ENCODE measurements at regions not wholly inside any gene's neighbourhood (a gene's known extent, or its start where the extent isn't known, plus 50 kb on each side); places are given as distances from the start of the nearest gene placed in this dataset.

GRCh38 chr4:156060661-156061060 lies 107.0 kb upstream of the CTSO start:
- Mint-ChIP-seq H3K27ac (no peak overlapping the region), H3K9me3 (peaks cover 0 to 3% (median 0%) of the 10 kb centered on the region in 7 donors), H3K36me3 (no peaks in the 10 kb centered on the region), H3K4me1 (no peaks in the 10 kb centered on the region), H3K4me3 (no peak overlapping the region), H3K27me3 (no peaks in the 10 kb centered on the region)
- Histone ChIP-seq H3K4me1 (ENCODE audit: control insufficient read depth, insufficient read depth, low read length, poor library complexity, severe bottlenecking) (no peaks in the 10 kb centered on the region), H3K4me3 (ENCODE audit: low read depth, low read length) (no peak overlapping the region), H3K9me3 (ENCODE audit: control insufficient read depth in 2 of 2, low read length in 2 of 2) (no peaks in the 10 kb centered on the region), H3K27ac (ENCODE audit: insufficient read depth, low read length, poor library complexity, severe bottlenecking) (no peak overlapping the region), H3K27me3 (ENCODE audit: control insufficient read depth, insufficient read depth, low read length) (no peaks in the 10 kb centered on the region), H3K36me3 (ENCODE audit: control insufficient read depth, insufficient read depth, low read length) (no peaks in the 10 kb centered on the region)
- DNase-seq, result no peak
- ATAC-seq (ENCODE audit: low read depth in 2 of 2), result no peak

GRCh38 chr4:156053174-156053573 lies 99.5 kb upstream of the CTSO start:
- no peaks in the 10 kb centered on the region for H3K9me3 ChIP-seq (ENCODE audit: control insufficient read depth in 2 of 2, low read length in 2 of 2)
- no peak overlapping the region for H3K27ac ChIP-seq (ENCODE audit: insufficient read depth, low read length, poor library complexity, severe bottlenecking)
- no peaks in the 10 kb centered on the region for H3K27me3 Mint-ChIP-seq
- no peaks in the 10 kb centered on the region for H3K27me3 ChIP-seq (ENCODE audit: control insufficient read depth, insufficient read depth, low read length)
- no peak overlapping the region for H3K27ac Mint-ChIP-seq
- H3K4me1 ChIP-seq (ENCODE audit: control insufficient read depth, insufficient read depth, low read length, poor library complexity, severe bottlenecking), result no peaks in the 10 kb centered on the region
- H3K4me3 Mint-ChIP-seq, result no peak overlapping the region
- no peak overlapping the region for H3K4me3 ChIP-seq (ENCODE audit: low read depth, low read length)
- H3K9me3 Mint-ChIP-seq, result peaks cover 0 to 4% (median 2%) of the 10 kb centered on the region in 7 donors
- DNase-seq (no peak), ATAC-seq (ENCODE audit: low read depth in 2 of 2) (no peak)
- no peaks in the 10 kb centered on the region for H3K4me1 Mint-ChIP-seq
- no peaks in the 10 kb centered on the region for H3K36me3 ChIP-seq (ENCODE audit: control insufficient read depth, insufficient read depth, low read length)
- no peaks in the 10 kb centered on the region for H3K36me3 Mint-ChIP-seq

- Mint-ChIP-seq H3K36me3 (no peaks in the 10 kb centered on the region), H3K4me1 (no peaks in the 10 kb centered on the region), H3K9me3 (peaks cover 0 to 4% (median 2%) of the 10 kb centered on the region in 7 donors), H3K4me3 (no peak overlapping the region), H3K27me3 (no peaks in the 10 kb centered on the region), H3K27ac (no peak overlapping the region)
- H3K27ac ChIP-seq (ENCODE audit: insufficient read depth, low read length, poor library complexity, severe bottlenecking), result no peak overlapping the region
- H3K36me3 ChIP-seq (ENCODE audit: control insufficient read depth, insufficient read depth, low read length), result no peaks in the 10 kb centered on the region
- H3K4me1 ChIP-seq (ENCODE audit: control insufficient read depth, insufficient read depth, low read length, poor library complexity, severe bottlenecking), result no peaks in the 10 kb centered on the region
- ATAC-seq (ENCODE audit: low read depth in 2 of 2) (no peak), DNase-seq (no peak)
- H3K27me3 ChIP-seq (ENCODE audit: control insufficient read depth, insufficient read depth, low read length), result no peaks in the 10 kb centered on the region
- no peaks in the 10 kb centered on the region for H3K9me3 ChIP-seq (ENCODE audit: control insufficient read depth in 2 of 2, low read length in 2 of 2)
- no peak overlapping the region for H3K4me3 ChIP-seq (ENCODE audit: low read depth, low read length)
Observed at GRCh38 chr4:156052116-156052515, 98.5 kb upstream of the CTSO start.

GRCh38 chr4:156038772-156039171 lies 85.1 kb upstream of the CTSO start:
- H3K27me3 Mint-ChIP-seq, result peaks cover 4% of the 10 kb centered on the region
- H3K9me3 Mint-ChIP-seq, result peaks cover 0 to 7% (median 4%) of the 10 kb centered on the region in 7 donors
- H3K36me3 Mint-ChIP-seq, result no peaks in the 10 kb centered on the region
- Histone ChIP-seq H3K9me3 (ENCODE audit: control insufficient read depth in 2 of 2, low read length in 2 of 2) (no peaks in the 10 kb centered on the region), H3K36me3 (ENCODE audit: control insufficient read depth, insufficient read depth, low read length) (no peaks in the 10 kb centered on the region), H3K27ac (ENCODE audit: insufficient read depth, low read length, poor library complexity, severe bottlenecking) (no peak overlapping the region), H3K4me1 (ENCODE audit: control insufficient read depth, insufficient read depth, low read length, poor library complexity, severe bottlenecking) (no peaks in the 10 kb centered on the region), H3K4me3 (ENCODE audit: low read depth, low read length) (no peak overlapping the region), H3K27me3 (ENCODE audit: control insufficient read depth, insufficient read depth, low read length) (no peaks in the 10 kb centered on the region)
- no peaks in the 10 kb centered on the region for H3K4me1 Mint-ChIP-seq
- DNase-seq (no peak), ATAC-seq (ENCODE audit: low read depth in 2 of 2) (no peak)
- no peak overlapping the region for H3K4me3 Mint-ChIP-seq
- no peak overlapping the region for H3K27ac Mint-ChIP-seq

- Histone ChIP-seq H3K27ac (ENCODE audit: insufficient read depth, low read length, poor library complexity, severe bottlenecking) (no peak overlapping the region), H3K9me3 (ENCODE audit: control insufficient read depth in 2 of 2, low read length in 2 of 2) (no peaks in the 10 kb centered on the region), H3K4me3 (ENCODE audit: low read depth, low read length) (no peak overlapping the region), H3K4me1 (ENCODE audit: control insufficient read depth, insufficient read depth, low read length, poor library complexity, severe bottlenecking) (no peaks in the 10 kb centered on the region), H3K27me3 (ENCODE audit: control insufficient read depth, insufficient read depth, low read length) (no peaks in the 10 kb centered on the region), H3K36me3 (ENCODE audit: control insufficient read depth, insufficient read depth, low read length) (no peaks in the 10 kb centered on the region)
- DNase-seq (no peak), ATAC-seq (ENCODE audit: low read depth in 2 of 2) (no peak)
- H3K36me3 Mint-ChIP-seq, result no peaks in the 10 kb centered on the region
- peaks cover 4% of the 10 kb centered on the region for H3K27me3 Mint-ChIP-seq
- no peak overlapping the region for H3K27ac Mint-ChIP-seq
- peaks cover 0 to 5% (median 3%) of the 10 kb centered on the region in 7 donors for H3K9me3 Mint-ChIP-seq
- H3K4me1 Mint-ChIP-seq, result no peaks in the 10 kb centered on the region
- H3K4me3 Mint-ChIP-seq, result no peak overlapping the region
Observed at GRCh38 chr4:156036496-156036895, 82.8 kb upstream of the CTSO start.

- DNase-seq (no peak), ATAC-seq (ENCODE audit: low read depth in 2 of 2) (no peak)
- peaks cover 0 to 2% (median 0%) of the 10 kb centered on the region in 7 donors for H3K9me3 Mint-ChIP-seq
- no peak overlapping the region for H3K4me3 ChIP-seq (ENCODE audit: low read depth, low read length)
- H3K4me3 Mint-ChIP-seq, result no peak overlapping the region
- H3K36me3 Mint-ChIP-seq, result no peaks in the 10 kb centered on the region
- no peaks in the 10 kb centered on the region for H3K4me1 ChIP-seq (ENCODE audit: control insufficient read depth, insufficient read depth, low read length, poor library complexity, severe bottlenecking)
- no peaks in the 10 kb centered on the region for H3K27me3 Mint-ChIP-seq
- H3K36me3 ChIP-seq (ENCODE audit: control insufficient read depth, insufficient read depth, low read length), result no peaks in the 10 kb centered on the region
- H3K27ac Mint-ChIP-seq, result no peak overlapping the region
- no peaks in the 10 kb centered on the region for H3K27me3 ChIP-seq (ENCODE audit: control insufficient read depth, insufficient read depth, low read length)
- no peak overlapping the region for H3K27ac ChIP-seq (ENCODE audit: insufficient read depth, low read length, poor library complexity, severe bottlenecking)
- H3K9me3 ChIP-seq (ENCODE audit: control insufficient read depth in 2 of 2, low read length in 2 of 2), result no peaks in the 10 kb centered on the region
- H3K4me1 Mint-ChIP-seq, result no peaks in the 10 kb centered on the region
Observed at GRCh38 chr4:156029691-156030090, 76.0 kb upstream of the CTSO start.

GRCh38 chr4:156021298-156021697 lies 67.6 kb upstream of the CTSO start:
- Mint-ChIP-seq H3K4me3 (no peak overlapping the region), H3K9me3 (peaks cover 0 to 2% (median 0%) of the 10 kb centered on the region in 7 donors), H3K27me3 (no peaks in the 10 kb centered on the region), H3K36me3 (no peaks in the 10 kb centered on the region), H3K4me1 (no peaks in the 10 kb centered on the region), H3K27ac (no peak overlapping the region)
- ATAC-seq (ENCODE audit: low read depth in 2 of 2) (no peak), DNase-seq (no peak)
- H3K27me3 ChIP-seq (ENCODE audit: control insufficient read depth, insufficient read depth, low read length), result no peaks in the 10 kb centered on the region
- H3K4me1 ChIP-seq (ENCODE audit: control insufficient read depth, insufficient read depth, low read length, poor library complexity, severe bottlenecking), result no peaks in the 10 kb centered on the region
- H3K4me3 ChIP-seq (ENCODE audit: low read depth, low read length), result no peak overlapping the region
- no peak overlapping the region for H3K27ac ChIP-seq (ENCODE audit: insufficient read depth, low read length, poor library complexity, severe bottlenecking)
- H3K36me3 ChIP-seq (ENCODE audit: control insufficient read depth, insufficient read depth, low read length), result no peaks in the 10 kb centered on the region
- H3K9me3 ChIP-seq (ENCODE audit: control insufficient read depth in 2 of 2, low read length in 2 of 2), result no peaks in the 10 kb centered on the region

- Histone ChIP-seq H3K27me3 (ENCODE audit: control insufficient read depth, insufficient read depth, low read length) (no peaks in the 10 kb centered on the region), H3K36me3 (ENCODE audit: control insufficient read depth, insufficient read depth, low read length) (no peaks in the 10 kb centered on the region), H3K4me1 (ENCODE audit: control insufficient read depth, insufficient read depth, low read length, poor library complexity, severe bottlenecking) (no peaks in the 10 kb centered on the region), H3K4me3 (ENCODE audit: low read depth, low read length) (no peak overlapping the region), H3K9me3 (ENCODE audit: control insufficient read depth in 2 of 2, low read length in 2 of 2) (no peaks in the 10 kb centered on the region), H3K27ac (ENCODE audit: insufficient read depth, low read length, poor library complexity, severe bottlenecking) (no peak overlapping the region)
- Mint-ChIP-seq H3K36me3 (no peaks in the 10 kb centered on the region), H3K27me3 (no peaks in the 10 kb centered on the region), H3K27ac (no peak overlapping the region), H3K4me1 (no peaks in the 10 kb centered on the region), H3K9me3 (peaks cover 0 to 3% (median 0%) of the 10 kb centered on the region in 7 donors), H3K4me3 (no peak overlapping the region)
- DNase-seq (no peak), ATAC-seq (ENCODE audit: low read depth in 2 of 2) (no peak)
Observed at GRCh38 chr4:156019246-156019645, 65.6 kb upstream of the CTSO start.

Data from CD4-positive, CD25-positive, alpha-beta regulatory T cell (primary cell).